ENCODE measurements at regions not wholly inside any gene's neighbourhood (a gene's known extent, or its start where the extent isn't known, plus 50 kb on each side); places are given as distances from the start of the nearest gene placed in this dataset.
"Not testable (repeated sequence)": the region's sequence is repeated elsewhere in the genome, so short reads cannot be mapped to it uniquely, and the experiment has no call there.

GRCh38 chrX:121169099-121170035 is 122.0 kb downstream of the GLUD2 start:
- DNase-seq (ENCODE audit: low spot score) = no peak

- no peak for DNase-seq (ENCODE audit: low spot score)
These were observed 125.3 kb downstream of the GLUD2 start for GRCh38 chrX:121172703-121173102.

GRCh38 chrX:121179972-121180371 is 132.6 kb downstream of the GLUD2 start:
- DNase-seq (ENCODE audit: low spot score) = no peak

- no peak for DNase-seq (ENCODE audit: low spot score)
These were observed 144.4 kb downstream of the GLUD2 start for GRCh38 chrX:121191779-121192178.

- DNase-seq (ENCODE audit: low spot score) = no peak
These were observed 148.3 kb downstream of the GLUD2 start for GRCh38 chrX:121195719-121196118.

GRCh38 chrX:121196872-121197444 is 149.5 kb downstream of the GLUD2 start:
- DNase-seq (ENCODE audit: low spot score) = not testable (repeated sequence)

GRCh38 chrX:121208563-121208962 is 161.2 kb downstream of the GLUD2 start:
- DNase-seq (ENCODE audit: low spot score) = no peak

GRCh38 chrX:121216641-121217374 is 169.4 kb downstream of the GLUD2 start:
- DNase-seq (ENCODE audit: low spot score) = no peak

- no peak for DNase-seq (ENCODE audit: low spot score)
These were observed 174.0 kb downstream of the GLUD2 start for GRCh38 chrX:121221322-121221977.

- no peak for DNase-seq (ENCODE audit: low spot score)
These were observed 180.5 kb downstream of the GLUD2 start for GRCh38 chrX:121227888-121228287.

- DNase-seq (ENCODE audit: low spot score) = no peak
These were observed 184.4 kb downstream of the GLUD2 start for GRCh38 chrX:121231566-121232358.

- no peak for DNase-seq (ENCODE audit: low spot score)
These were observed 188.6 kb downstream of the GLUD2 start for GRCh38 chrX:121236040-121236439.

- no peak for DNase-seq (ENCODE audit: low spot score)
These were observed 190.7 kb downstream of the GLUD2 start for GRCh38 chrX:121238093-121238492.

GRCh38 chrX:121244511-121244910 is 197.1 kb downstream of the GLUD2 start:
- DNase-seq (ENCODE audit: low spot score) = no peak

- DNase-seq (ENCODE audit: low spot score) = peak; percentile 6
These were observed 198.4 kb downstream of the GLUD2 start for GRCh38 chrX:121245763-121246162.

GRCh38 chrX:121254336-121254735 is 206.9 kb downstream of the GLUD2 start:
- no peak for DNase-seq (ENCODE audit: low spot score)

GRCh38 chrX:121256647-121257046 is 209.2 kb downstream of the GLUD2 start:
- DNase-seq (ENCODE audit: low spot score) = no peak

GRCh38 chrX:121258545-121258944 is 211.1 kb downstream of the GLUD2 start:
- DNase-seq (ENCODE audit: low spot score) = no peak

GRCh38 chrX:121259170-121259569 is 211.8 kb downstream of the GLUD2 start:
- DNase-seq (ENCODE audit: low spot score) = no peak

- no peak for DNase-seq (ENCODE audit: low spot score)
These were observed 213.3 kb downstream of the GLUD2 start for GRCh38 chrX:121260596-121261240.

GRCh38 chrX:121283921-121284320 is 236.5 kb downstream of the GLUD2 start:
- no peak for DNase-seq (ENCODE audit: low spot score)

All from putamen (tissue), 1 donor.